ENCODE measurements at regions not wholly inside any gene's neighbourhood (a gene's known extent, or its start where the extent isn't known, plus 50 kb on each side); places are given as distances from the start of the nearest gene placed in this dataset.

DNA sequence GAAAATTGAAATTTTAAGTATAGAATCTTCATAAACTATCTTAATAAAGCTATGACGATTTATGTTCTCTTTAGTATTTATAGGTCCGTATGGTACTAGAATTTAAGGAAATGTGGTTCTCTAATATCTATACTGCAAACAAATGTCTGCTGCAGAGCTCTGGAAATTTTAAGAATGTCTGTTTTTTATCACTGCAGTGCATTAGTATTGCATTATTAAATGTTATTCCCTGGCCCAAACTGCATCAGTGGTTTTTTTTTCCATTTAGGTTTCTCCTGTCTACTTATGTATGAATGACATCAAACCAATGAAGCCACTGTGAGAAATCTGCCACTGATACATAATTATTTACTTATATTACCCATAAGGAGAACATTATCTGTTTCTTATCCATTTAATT is 211.4 kb upstream of the CD180 start:
- Histone ChIP-seq H3K79me2 (no peaks in the 10 kb centered on the region), H4K20me1 (ENCODE audit: insufficient read depth, poor library complexity, severe bottlenecking) (no peaks in the 10 kb centered on the region), H3K9me3 (ENCODE audit: low read depth) (no peaks in the 10 kb centered on the region), H3K4me1 (ENCODE audit: insufficient read depth) (peaks cover 6% of the 10 kb centered on the region), H2AFZ (no peak overlapping the region), H3K27ac (no peak overlapping the region), H3K4me2 (no peak overlapping the region), H3K36me3 (replicated peaks; ENCODE audit: insufficient read depth, low read depth) (no peaks in the 10 kb centered on the region), H3K27me3 (no peaks in the 10 kb centered on the region), H3K4me3 (no peak overlapping the region), H3K9me2 (replicated peaks; ENCODE audit: insufficient read depth) (no peaks in the 10 kb centered on the region)
- TF ChIP-seq EZH2 (IDR thresholded peaks at IDR 0.05; ENCODE audit: borderline replicate concordance) (no peak), EZH2phosphoT487 (IDR thresholded peaks at IDR 0.05; ENCODE audit: low read depth, severe bottlenecking, unreplicated experiment) (no peak)
- TF ChIP-seq, protein P1, sequence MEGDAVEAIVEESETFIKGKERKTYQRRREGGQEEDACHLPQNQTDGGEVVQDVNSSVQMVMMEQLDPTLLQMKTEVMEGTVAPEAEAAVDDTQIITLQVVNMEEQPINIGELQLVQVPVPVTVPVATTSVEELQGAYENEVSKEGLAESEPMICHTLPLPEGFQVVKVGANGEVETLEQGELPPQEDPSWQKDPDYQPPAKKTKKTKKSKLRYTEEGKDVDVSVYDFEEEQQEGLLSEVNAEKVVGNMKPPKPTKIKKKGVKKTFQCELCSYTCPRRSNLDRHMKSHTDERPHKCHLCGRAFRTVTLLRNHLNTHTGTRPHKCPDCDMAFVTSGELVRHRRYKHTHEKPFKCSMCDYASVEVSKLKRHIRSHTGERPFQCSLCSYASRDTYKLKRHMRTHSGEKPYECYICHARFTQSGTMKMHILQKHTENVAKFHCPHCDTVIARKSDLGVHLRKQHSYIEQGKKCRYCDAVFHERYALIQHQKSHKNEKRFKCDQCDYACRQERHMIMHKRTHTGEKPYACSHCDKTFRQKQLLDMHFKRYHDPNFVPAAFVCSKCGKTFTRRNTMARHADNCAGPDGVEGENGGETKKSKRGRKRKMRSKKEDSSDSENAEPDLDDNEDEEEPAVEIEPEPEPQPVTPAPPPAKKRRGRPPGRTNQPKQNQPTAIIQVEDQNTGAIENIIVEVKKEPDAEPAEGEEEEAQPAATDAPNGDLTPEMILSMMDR (IDR thresholded peaks at IDR 0.05; ENCODE audit: poor library complexity): no peak
- no peak for DNase-seq (ENCODE audit: low spot score)
- WGBS (ENCODE audit: low lambda C conversion rate, missing lambda C conversion rate): 37% methylated on average over 2 of the region's 2 CpGs

DNA sequence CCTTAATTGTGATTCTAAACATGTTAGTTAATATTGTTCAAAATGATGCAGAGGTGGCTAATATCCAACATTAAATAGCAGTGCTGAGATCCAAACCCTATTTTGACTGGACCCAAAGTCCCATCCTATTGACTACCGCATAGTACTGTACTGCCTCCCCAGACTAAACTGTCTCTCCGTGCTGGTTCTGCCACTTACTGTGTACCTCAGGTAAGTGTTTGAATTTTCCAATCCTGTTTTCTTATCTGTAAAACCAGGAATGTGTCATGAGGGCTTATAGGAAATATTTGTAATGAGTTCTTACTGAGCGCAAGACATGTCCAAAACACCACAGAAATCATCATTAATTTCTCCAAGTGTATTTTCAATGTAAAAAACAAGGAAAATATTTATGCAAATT is 209.2 kb upstream of the CD180 start:
- 62% methylated on average over 3 of the region's 3 CpGs for WGBS (ENCODE audit: low lambda C conversion rate, missing lambda C conversion rate)
- DNase-seq (ENCODE audit: low spot score): no peak
- TF ChIP-seq EZH2 (IDR thresholded peaks at IDR 0.05; ENCODE audit: borderline replicate concordance) (no peak), EZH2phosphoT487 (IDR thresholded peaks at IDR 0.05; ENCODE audit: low read depth, severe bottlenecking, unreplicated experiment) (no peak)
- TF ChIP-seq, protein P1 (IDR thresholded peaks at IDR 0.05; ENCODE audit: poor library complexity): no peak
- H3K4me3 ChIP-seq: no peak overlapping the region
- no peak overlapping the region for H2AFZ ChIP-seq
- no peaks in the 10 kb centered on the region for H3K27me3 ChIP-seq
- no peaks in the 10 kb centered on the region for H3K9me3 ChIP-seq (ENCODE audit: low read depth)
- no peaks in the 10 kb centered on the region for H3K79me2 ChIP-seq
- H3K27ac ChIP-seq: no peak overlapping the region
- H4K20me1 ChIP-seq (ENCODE audit: insufficient read depth, poor library complexity, severe bottlenecking): no peaks in the 10 kb centered on the region
- H3K36me3 ChIP-seq (replicated peaks; ENCODE audit: insufficient read depth, low read depth): no peaks in the 10 kb centered on the region
- H3K9me2 ChIP-seq (replicated peaks; ENCODE audit: insufficient read depth): no peaks in the 10 kb centered on the region
- peaks cover 6% of the 10 kb centered on the region for H3K4me1 ChIP-seq (ENCODE audit: insufficient read depth)
- no peak overlapping the region for H3K4me2 ChIP-seq

DNA sequence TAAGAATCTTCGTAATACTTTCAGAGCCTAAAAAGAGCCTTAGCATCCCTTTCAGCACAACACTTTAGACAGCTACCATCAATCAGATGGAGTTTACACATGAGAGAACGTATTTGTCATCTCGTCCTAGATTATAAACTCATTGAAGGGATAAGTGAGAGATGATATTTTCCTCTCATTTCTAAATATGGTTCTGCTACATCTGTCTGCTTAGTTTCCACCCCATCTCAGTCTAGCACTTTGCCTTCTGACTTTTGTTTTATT is 208.4 kb upstream of the CD180 start:
- Histone ChIP-seq H3K9me3 (ENCODE audit: low read depth) (no peaks in the 10 kb centered on the region), H4K20me1 (ENCODE audit: insufficient read depth, poor library complexity, severe bottlenecking) (no peaks in the 10 kb centered on the region), H3K4me3 (no peak overlapping the region), H3K79me2 (no peaks in the 10 kb centered on the region), H3K4me2 (no peak overlapping the region), H2AFZ (no peak overlapping the region), H3K27me3 (no peaks in the 10 kb centered on the region), H3K4me1 (ENCODE audit: insufficient read depth) (peaks cover 6% of the 10 kb centered on the region), H3K36me3 (replicated peaks; ENCODE audit: insufficient read depth, low read depth) (no peaks in the 10 kb centered on the region), H3K9me2 (replicated peaks; ENCODE audit: insufficient read depth) (no peaks in the 10 kb centered on the region), H3K27ac (peak overlapping the region; percentile 27)
- TF ChIP-seq EZH2 (IDR thresholded peaks at IDR 0.05; ENCODE audit: borderline replicate concordance) (no peak), EZH2phosphoT487 (IDR thresholded peaks at IDR 0.05; ENCODE audit: low read depth, severe bottlenecking, unreplicated experiment) (no peak)
- TF ChIP-seq, protein P1 (IDR thresholded peaks at IDR 0.05; ENCODE audit: poor library complexity): no peak
- DNase-seq (ENCODE audit: low spot score): no peak
- WGBS (ENCODE audit: low lambda C conversion rate, missing lambda C conversion rate): 53% methylated on average over 3 of the region's 3 CpGs

All from hepatocyte (in vitro differentiated cells).